T follicular helper cell (primary cell): ENCODE measurements at regions not wholly inside any gene's neighbourhood (a gene's known extent, or its start where the extent isn't known, plus 50 kb on each side); places are given as distances from the start of the nearest gene placed in this dataset.

Experiments
- DNase-seq: peaks from one replicate; pipeline ENCODE4 v3.0.0-alpha.2; 2020; ENCODE audit warnings: low read depth

DNA sequence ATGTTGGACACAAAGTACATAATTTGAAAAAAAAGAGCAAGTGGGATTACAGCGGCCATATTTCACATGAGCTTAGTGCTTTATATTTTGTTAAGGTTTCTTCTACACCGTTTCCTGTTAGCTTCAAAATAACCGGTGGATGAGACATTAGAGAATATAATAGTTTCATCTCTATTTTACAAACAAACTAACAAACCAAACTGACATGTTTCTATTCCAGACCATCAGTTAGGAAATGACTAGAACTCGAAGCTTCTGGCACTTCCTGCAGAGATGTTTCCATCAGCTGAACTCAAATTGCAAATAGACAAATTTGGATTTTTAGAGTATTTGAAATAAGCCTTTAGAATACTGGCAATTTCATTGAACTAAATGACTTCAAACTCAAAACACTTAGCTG lies 86.5 kb downstream of the MTRR start:
- no peak for DNase-seq

DNA sequence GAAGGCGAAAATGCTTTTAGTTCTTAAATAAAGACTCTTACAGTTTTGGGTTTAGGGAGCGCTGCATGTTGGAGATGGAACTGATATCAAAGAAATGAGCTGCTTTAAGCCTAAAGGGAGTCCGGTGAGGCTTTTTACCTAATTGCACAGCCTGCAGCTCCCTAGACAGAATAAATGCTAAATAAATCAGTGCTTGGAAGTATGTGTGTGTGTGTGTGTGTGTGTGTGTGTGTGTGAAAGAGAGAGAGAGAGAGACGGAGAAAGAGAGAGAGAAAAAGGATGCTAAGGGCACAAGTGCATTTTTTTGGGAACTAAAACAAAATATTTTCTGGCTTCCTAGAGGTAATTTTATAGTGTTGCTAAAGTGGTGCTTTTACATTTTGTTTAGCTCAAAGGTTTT lies 88.4 kb downstream of the MTRR start:
- no peak for DNase-seq

DNA sequence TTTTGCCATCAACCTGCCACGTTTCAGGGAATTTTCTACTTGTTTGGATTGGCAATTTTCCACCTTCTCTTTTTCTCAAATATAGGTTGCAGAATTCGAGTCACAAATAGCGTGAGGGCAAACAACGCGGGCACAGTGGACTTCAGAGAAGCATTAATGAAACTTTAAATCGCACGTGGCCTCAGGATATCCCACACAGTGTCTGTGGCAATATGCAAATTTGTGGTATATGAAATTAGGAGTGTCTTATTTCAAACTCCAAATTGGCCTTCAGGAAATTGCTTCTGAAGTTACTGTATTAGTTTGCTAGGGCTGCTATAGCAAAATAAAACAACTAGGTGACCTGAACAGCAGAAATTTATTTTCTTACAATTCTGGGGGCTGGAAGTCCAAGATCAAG lies 91.2 kb downstream of the MTRR start:
- no peak for DNase-seq

DNA sequence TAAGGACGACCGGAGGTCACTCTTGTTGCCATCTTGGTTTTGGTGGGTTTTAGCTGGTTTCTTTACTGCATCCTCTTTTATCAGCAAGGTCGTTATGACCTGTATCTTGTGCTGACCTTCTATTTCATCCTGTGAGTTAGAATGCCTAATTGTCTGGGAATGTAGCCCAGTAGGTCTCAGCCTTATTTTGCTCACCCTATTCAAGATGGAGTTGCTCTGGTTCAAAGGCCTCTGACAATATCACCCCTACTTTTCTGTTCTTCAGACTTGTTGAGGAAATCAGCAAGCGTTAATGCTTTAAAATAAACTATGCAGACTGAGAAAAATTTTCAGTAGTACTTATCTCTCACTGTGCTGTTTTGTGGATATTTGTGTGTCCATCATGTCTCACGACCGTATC lies 92.6 kb downstream of the MTRR start:
- DNase-seq, result no peak

DNA sequence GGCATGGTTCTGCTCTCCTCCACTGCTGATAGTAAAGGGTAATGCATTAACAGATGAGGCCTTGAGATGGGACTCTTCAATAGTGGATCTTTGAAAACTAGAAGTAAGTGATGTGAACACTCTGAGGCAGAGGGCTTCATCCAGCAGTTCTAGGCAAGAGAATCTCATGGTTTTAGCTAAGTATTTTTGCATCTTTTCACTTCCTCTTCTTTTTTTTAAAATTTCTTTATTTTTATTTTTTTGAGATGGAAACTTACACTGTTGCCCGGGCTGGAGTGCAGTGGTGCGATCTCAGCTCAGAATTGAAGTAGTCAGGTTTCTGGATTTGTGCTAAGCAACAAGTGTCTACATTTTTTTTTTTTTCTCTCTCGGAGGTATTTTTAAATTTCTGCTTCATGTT lies 101.9 kb downstream of the MTRR start:
- no peak for DNase-seq

DNA sequence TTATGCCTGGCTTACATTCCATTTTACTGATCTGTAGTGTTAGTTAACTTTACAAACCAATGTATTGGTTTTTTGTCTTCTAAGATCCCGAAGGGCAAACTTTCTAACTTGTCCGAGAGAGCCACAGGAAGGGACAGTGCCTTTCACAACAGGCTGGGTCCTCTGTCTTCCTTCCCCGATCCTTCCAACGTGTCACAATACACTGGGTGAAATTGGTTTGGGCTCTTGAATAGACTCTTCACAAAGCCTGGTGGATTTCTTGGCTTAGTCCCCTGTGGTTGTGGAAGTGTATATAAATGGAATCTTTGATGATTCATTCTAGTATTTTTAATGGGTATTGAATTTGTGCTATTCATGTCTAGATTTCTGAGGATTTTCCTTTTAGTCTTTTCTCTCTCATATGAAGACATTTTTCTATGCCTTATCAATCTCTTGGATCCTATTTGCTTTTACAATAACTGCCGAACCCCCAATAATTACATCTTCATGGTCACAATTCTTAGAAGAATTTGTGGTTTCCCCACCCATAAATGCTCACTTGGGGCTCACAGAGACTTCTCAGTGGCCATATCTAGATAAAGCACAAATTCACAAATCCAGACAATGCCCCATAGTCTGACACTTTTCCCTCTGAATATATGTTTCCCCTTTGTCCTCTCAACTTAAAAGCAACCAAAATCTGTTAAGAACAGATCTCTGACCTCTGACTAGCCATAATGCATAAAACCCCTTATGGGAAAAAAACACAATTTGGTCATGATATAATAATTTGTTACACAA lies 107.7 kb downstream of the MTRR start:
- no peak for DNase-seq

DNA sequence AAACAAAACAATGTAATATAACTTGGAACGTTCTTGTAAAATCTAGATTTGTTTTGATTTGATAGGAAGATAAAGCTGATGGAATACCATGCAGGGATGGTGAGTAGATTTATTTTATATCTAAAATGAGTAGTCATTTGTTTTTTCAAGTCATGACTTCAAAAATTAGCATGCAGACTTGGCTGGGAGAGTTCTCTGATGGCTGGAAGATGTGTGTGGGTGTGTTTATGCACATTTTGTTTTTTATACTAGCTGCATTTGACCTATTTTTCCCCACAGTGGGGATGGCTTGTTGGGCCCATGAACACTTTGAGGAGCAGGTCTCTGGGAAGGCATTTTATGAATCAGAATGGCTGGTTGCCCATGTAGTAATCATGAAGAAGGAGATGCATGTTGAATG lies 109.2 kb downstream of the MTRR start:
- DNase-seq, result no peak

DNA sequence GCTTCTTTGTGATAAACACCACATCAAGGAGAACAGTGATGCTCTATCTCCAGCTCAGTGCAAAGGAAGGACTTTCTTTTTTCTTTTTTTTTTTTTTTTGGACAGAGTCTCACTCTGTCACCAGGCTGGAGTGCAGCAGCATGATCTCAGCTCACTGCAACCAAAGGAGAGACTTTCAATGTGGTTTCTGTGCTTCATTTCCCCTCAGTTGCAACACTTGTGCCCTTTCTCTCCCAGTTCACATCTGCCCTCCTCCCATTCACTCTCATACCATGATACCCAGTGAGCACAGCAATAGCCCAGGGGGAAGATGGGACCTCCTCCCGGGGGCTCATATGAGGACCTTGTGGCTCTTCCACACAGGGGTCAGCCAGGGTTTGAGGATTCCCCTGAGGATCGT lies 110.0 kb downstream of the MTRR start:
- DNase-seq, result no peak

DNA sequence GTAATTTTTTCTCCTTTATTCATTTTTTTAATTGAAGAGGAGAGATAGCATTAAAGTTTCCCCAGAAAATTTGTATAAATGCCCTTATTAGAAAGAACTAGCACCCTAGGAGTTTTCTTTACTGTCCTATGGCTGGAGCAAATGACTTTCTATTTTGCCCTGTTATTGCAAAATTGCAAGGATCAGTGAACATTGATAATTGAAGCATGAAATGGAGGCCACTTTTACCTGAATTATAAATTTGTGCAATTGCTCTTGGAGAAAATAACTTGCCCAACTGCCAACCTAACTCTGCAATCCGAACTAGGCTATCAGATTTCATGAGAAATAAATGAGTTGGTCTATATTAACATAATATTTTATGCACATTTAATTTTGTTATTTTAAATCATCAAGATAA lies 111.9 kb downstream of the MTRR start:
- DNase-seq, result no peak

DNA sequence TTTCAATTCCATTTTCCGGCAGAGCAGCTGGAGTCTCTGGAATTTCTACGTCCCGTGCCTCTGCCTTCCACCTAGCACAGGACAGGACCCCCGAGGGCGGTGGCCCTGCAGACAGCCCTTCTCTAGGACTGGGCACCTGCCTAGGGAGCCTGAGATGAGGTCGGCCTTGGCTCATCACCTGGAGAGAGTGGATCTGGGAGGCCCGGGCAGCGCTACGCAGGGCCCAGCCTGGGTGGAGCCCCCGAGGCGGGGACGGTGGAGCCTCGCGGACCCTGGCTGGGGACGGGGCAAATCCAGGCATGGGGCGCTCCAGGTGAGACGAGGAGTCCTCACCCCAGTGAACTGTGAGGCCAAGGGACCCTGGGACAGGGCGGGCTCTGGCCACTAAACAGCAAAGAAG lies 114.5 kb downstream of the MTRR start:
- no peak for DNase-seq

DNA sequence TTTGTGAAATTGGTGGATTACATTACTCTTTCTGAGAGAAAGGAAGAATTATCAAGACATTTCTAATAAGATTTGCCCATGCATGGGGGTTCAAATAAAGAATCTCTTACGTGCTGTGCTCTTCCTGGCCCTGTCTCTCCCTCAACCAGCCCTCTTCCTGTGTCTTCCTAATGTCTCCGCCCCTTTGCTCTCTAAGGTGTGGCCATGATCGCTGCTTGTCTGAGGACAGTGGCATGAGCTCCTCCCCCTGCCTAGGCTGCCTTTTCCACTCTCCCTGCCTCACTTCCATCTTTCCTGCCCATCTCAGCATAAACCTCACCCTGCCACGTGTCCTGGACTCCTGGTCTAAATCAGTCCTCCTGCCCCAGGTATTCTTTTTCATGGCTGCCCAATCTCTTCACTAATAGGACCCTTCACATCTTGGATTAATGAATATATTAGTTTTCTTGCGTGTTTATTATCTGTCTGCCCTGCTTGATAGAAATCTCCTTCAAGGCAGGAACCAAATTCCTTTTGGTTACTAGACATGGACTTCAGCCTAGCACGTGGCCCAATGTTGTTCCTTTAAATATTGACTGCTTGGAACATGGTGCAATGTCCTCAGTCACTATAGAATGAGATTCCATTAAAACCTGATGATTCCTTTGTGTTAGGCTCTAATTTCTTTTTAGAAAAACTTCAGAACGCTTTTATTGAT lies 122.3 kb downstream of the MTRR start:
- no peak for DNase-seq

DNA sequence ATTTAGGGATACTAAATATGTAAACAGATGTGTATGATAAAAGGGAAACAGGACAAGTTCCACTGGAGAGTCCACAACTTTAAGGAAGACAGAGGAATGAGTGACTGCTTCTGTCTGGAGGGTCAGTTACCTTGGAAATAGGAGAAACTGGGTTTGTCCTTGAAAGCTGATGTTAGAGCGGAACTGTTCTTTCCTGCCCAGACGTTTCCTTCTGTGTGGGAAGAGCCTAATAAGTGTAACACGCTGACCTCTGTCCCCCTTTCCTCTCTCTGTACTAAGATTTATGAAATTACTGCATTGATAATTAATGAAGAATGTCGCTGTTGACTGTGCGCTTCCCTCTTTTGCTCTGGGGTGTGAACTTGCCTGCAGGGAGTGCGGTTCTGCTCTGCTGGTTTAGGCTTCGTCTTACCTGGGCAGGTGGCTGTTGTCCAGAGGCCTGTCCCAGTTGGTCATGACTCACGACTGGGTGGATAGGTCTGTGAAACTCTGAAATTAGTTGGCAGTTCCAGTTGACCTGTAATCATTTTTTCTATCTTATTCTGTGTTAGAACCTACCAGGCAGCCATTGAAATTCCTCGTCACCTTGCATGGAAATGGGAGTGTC lies 126.8 kb downstream of the MTRR start:
- DNase-seq, result no peak

DNA sequence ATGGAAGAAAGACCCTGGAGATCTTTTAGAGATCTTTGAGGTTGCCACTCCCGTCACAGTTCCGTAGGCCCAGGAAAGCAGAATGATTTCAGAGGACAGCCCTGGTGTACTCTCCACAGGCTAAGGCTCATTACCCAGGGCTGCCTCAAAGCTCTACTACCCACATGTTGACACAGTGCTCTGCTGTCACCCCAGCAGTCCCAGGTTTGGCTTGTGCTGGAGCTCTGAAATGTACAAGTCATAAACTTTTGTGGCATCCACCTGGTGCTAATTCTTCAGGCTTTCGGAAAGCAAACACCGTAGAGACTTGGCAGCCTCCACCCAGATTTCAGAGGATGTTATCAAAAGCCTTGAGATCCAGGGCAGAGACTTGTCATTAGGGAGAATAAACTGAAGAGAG lies 136.5 kb downstream of the MTRR start:
- no peak for DNase-seq

DNA sequence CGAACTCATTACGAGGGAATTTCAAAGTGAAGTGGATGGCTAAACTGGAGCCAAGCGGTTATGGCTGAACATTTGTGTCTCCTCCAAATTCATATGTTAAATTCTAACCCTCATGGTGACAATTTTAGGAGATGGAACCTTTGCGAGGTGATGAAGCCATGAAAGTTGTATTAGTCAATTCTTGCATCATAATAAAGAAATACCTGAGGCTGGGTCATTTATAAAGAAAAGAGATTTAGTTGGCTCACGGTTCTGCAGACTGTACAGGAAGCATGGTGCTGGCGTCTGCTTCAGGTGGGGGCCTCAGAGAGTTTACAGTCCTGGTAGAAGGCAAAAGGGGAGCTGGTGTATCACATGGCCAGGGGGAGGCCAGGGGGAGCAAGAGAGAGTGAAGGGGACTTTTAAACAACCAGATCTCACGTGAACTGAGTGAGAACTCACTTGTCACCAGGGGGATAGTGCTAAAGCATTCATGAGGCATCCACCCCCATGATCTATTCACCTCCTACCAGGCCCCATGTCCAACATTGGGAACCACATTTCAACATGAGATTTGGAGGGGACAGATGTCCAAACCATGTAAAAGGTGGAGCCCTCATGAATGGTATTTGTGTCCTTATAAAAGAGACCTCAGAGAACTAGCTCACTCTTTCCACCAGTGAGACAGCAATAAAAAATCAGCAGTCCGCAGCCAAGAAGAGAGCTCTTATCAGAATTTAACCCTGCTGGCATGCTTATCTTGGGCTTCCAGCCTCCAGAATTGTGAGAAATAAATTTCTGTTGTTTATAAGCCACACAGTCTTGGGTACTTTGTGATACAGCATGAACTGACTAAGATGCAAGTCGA lies 143.4 kb downstream of the MTRR start:
- no peak for DNase-seq

DNA sequence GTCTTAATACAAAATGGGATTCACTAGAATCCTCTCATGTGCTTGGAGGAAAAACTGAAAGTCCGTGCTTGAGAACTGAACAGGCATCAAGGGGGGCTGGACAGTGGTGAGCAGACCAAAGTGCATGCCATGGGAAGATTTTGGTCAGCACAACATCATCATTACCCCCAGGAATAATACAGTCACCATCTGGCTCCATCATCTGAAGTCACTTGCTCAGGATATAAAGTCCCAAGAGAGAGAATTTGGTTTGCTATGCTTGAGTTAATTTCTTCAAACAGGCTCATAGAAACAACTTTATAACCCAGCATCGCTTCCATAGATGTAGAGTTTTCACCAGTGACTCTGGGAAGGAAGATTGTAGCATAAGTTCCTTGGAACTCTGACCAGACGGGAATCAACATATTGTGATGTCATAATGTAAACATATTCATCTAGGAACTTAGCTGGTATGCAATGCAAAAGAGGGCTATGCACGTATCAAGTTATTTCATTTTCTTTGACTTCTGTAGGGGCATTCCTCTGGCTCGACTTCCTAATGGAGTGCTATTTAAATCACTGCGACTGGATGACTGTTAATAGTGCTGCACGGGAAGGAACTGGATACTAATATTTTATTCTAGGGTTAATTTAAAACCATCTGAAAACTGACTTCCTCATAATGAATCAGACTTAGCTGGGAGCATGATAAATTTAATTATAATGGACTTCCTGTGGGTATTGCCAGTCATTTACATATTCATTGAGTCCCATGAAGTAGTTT lies 145.2 kb downstream of the MTRR start:
- DNase-seq, result no peak

DNA sequence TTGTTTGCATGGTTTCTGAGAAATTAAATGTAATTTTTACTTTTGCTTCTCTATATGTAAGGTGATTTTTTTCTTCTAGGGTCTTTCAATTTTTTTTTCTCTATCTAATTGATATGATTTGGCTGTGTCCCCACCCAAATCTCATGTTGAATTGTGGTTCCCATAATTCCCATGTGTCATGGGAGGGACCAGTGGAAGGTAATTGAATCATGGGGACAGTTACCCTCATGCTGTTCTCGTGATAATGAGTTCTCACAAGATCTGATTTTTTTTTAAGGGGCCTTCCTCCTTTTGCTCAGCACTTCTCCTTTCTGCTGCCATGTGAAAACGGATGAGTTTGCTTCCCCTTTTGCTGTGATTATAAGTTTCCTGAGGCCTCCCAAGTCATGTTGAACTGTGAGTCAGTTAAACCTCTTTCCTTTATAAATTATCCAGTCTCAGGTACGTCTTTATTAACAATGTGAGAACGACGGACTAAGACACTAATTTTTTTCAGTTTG lies 150.8 kb downstream of the MTRR start:
- DNase-seq, result no peak

DNA sequence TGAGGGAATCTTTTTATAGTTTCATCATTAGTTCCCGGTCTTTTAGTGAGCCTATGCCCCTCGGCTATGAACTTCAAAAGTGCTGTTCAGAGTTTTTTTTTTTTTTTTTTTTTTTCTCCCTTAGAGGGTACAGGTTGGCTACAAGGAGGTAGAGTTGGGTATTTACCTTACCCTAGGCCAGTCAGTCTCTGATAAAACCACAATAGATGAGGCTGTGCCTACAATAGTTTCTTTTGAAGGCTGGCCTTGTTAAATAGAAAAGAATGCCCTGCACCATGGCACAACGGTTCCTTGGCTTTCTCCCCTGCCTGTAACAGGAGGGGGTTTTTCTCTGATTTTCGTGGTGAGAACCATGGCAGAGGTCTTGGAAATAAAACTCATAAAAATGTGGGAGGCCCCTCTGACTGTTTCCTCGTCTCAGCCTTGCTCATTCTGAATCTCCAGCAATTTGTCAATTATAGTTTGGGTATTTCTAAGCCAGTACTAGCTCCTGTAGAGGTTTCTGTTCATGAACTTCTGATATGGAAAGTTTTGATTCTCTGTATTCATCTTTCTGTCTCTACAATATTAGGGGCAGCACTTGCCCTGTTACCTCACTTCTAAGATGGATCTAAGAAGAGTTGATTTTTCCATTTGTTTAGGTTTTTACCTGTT lies 152.0 kb downstream of the MTRR start:
- DNase-seq, result no peak

DNA sequence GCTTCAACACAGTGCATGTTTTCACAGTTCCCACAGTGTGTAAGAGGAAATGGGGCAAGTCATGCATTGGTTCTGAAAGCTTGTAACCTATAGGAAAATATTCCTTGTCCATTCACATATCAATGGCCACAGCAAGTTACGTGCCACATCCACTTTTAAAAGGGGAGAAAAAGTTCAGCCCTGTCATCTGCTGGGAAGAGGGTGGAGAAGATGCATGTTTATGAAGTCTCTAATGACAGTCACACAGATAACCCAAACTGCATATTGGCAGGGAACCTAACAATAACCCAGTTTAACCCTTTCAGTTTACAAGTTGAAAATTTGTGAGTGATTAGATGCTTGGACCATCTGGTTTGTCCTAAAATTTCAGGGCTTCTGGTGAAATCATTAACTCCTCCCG lies 159.3 kb downstream of the MTRR start:
- no peak for DNase-seq

DNA sequence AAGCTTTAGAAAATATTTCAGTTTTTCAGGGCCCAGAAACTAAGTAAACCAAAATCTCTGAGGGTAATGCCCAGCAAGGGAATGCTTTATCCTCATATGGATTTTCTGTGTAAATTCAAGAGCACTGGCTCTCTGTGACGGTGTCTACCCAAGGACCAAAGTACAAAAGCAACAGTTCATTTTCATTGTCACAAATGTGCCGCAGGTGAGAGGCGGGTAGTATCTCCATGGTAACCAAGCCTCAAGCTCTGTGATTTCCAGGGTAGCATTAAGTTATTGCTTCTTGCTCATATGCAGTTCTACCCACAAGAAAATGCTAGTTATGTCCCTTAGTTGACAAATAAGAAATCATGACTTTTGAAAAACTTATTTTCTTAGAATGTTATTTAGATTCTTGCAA lies 164.3 kb downstream of the MTRR start:
- DNase-seq, result no peak

DNA sequence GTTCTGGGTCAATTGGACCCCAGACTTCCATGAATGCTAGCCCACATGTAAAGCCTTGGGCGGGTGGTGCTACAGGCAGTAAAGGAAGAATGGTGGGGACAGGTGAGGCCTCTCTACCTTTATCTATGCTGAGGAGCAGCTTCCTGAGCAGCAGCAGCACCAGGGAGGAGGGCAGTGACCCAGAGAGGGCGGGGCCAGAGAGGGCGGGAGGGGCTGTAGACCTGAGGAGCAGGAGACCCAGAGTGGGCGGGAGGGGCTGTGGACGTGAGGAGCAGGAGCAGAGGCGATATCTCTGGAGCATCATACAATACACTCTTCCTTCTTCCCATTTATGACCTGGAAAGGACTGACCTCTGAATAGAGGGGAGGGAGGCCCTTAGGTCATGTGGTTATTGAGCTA lies 165.9 kb downstream of the MTRR start:
- DNase-seq, result no peak

DNA sequence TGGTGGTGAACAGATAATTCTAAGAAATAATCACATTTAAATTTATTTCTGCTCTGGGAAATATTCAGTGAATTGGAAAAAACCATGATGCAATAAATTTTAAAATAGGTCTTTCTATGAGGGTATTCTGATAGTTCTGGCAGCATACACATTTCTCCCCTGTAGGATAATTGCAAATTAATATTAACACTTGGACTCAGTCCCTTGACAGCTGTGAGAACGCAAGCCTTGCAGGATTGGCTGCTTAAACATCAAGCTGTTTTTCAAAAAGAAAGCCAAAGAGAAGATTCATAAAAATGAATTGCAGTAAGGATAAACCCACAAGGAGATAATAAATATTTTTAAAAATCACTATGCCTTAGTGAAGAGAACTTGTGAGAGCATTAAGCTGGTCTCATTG lies 180.0 kb downstream of the MTRR start:
- DNase-seq, result no peak
